BLaER1 (cell line): ENCODE measurements at regions not wholly inside any gene's neighbourhood (a gene's known extent, or its start where the extent isn't known, plus 50 kb on each side); places are given as distances from the start of the nearest gene placed in this dataset.
"Not testable (repeated sequence)": the region's sequence is repeated elsewhere in the genome, so short reads cannot be mapped to it uniquely, and the experiment has no call there.

ENCODE experiments used
- H3K27ac ChIP-seq: shearing (Covaris generic); formaldehyde crosslinking; 2 replicates; pipeline ENCODE4 v1.8.1; 2022
- H3K27me3 ChIP-seq: shearing (Covaris generic); formaldehyde crosslinking; 2 replicates; pipeline ENCODE4 v1.8.1; 2022
- H3K36me3 ChIP-seq: shearing (Covaris generic); formaldehyde crosslinking; 2 replicates; pipeline ENCODE4 v1.8.1; 2022
- H3K4me1 ChIP-seq: shearing (Covaris generic); formaldehyde crosslinking; 2 replicates; pipeline ENCODE4 v1.8.1; 2022
- H3K4me2 ChIP-seq: shearing (Covaris generic); formaldehyde crosslinking; 2 replicates; pipeline ENCODE4 v1.8.1; 2022
- H3K4me3 ChIP-seq: shearing (Covaris generic); formaldehyde crosslinking; 2 replicates; pipeline ENCODE4 v1.8.1; 2022
- H3K9ac ChIP-seq: shearing (Covaris generic); formaldehyde crosslinking; 2 replicates; pipeline ENCODE4 v1.8.1; 2022
- H3K9me3 ChIP-seq: shearing (Covaris generic); formaldehyde crosslinking; 2 replicates; pipeline ENCODE4 v1.8.1; 2022
- H4K20me1 ChIP-seq: shearing (Covaris generic); formaldehyde crosslinking; 2 replicates; pipeline ENCODE4 v1.8.1; 2022
- Cebpa-rat ChIP-seq: shearing (Covaris generic); IDR thresholded peaks from 2 replicates; pipeline ENCODE4 v1.8.1; 2022

- H3K4me3 ChIP-seq, result no peak overlapping the region
- H3K4me2 ChIP-seq, result no peak overlapping the region
- no peaks in the 10 kb centered on the region for H4K20me1 ChIP-seq
- no peak overlapping the region for H3K27ac ChIP-seq
- H3K4me1 ChIP-seq, result no peaks in the 10 kb centered on the region
- TF ChIP-seq Cebpa-rat, result no peak
- H3K9ac ChIP-seq, result no peak overlapping the region
- H3K36me3 ChIP-seq, result no peaks in the 10 kb centered on the region
- H3K9me3 ChIP-seq, result no peaks in the 10 kb centered on the region
- H3K27me3 ChIP-seq, result no peaks in the 10 kb centered on the region
Measured at GRCh38 chr4:14396183-14396582, 606.1 kb upstream of the CPEB2 start.

- Histone ChIP-seq H3K4me1 (no peaks in the 10 kb centered on the region), H3K36me3 (no peaks in the 10 kb centered on the region), H3K4me3 (no peak overlapping the region), H4K20me1 (no peaks in the 10 kb centered on the region), H3K9me3 (peaks cover 10% of the 10 kb centered on the region; the same call in 1 of the 2 replicates), H3K27me3 (no peaks in the 10 kb centered on the region), H3K4me2 (no peak overlapping the region), H3K27ac (no peak overlapping the region), H3K9ac (no peak overlapping the region)
- TF ChIP-seq Cebpa-rat, result no peak
Measured at GRCh38 chr4:14399848-14400247, 602.4 kb upstream of the CPEB2 start.

GRCh38 chr4:14400307-14400706, 602.0 kb upstream of the CPEB2 start:
- no peak overlapping the region for H3K4me2 ChIP-seq
- H3K9me3 ChIP-seq, result peaks cover 10% of the 10 kb centered on the region; the same call in 1 of the 2 replicates
- H3K27ac ChIP-seq, result no peak overlapping the region
- TF ChIP-seq Cebpa-rat, result no peak
- no peak overlapping the region for H3K9ac ChIP-seq
- H4K20me1 ChIP-seq, result no peaks in the 10 kb centered on the region
- H3K4me3 ChIP-seq, result no peak overlapping the region
- no peaks in the 10 kb centered on the region for H3K4me1 ChIP-seq
- no peaks in the 10 kb centered on the region for H3K27me3 ChIP-seq
- H3K36me3 ChIP-seq, result no peaks in the 10 kb centered on the region

GRCh38 chr4:14403132-14403531, 599.1 kb upstream of the CPEB2 start:
- Histone ChIP-seq H3K36me3 (no peaks in the 10 kb centered on the region), H3K27ac (no peak overlapping the region), H3K27me3 (no peaks in the 10 kb centered on the region), H3K4me3 (no peak overlapping the region), H3K9me3 (peaks cover 10% of the 10 kb centered on the region; the same call in 1 of the 2 replicates), H3K4me1 (no peaks in the 10 kb centered on the region), H3K4me2 (no peak overlapping the region), H4K20me1 (no peaks in the 10 kb centered on the region), H3K9ac (no peak overlapping the region)
- TF ChIP-seq Cebpa-rat, result no peak

DNA sequence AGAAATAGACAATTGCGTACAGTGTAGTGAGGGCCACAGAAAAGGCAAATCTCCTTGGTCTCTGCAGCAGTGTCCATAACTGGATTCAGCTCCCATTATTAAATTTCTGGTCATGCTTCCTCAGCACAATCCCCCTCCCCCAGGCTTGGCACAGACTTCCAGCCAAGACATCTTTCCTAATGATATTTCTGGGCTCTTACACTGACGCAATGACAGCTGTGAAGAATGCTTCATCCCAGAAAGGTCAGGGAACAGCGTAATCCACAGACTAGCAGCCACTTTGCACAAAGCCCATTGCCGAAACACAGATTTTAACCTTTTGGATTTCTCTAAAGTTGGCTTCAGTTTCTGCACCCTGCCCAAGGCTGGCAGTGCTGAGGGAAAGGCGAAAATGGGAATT, 597.6 kb upstream of the CPEB2 start:
- Histone ChIP-seq H3K9ac (no peak overlapping the region), H3K4me2 (no peak overlapping the region), H3K9me3 (peaks cover 10% of the 10 kb centered on the region; the same call in 1 of the 2 replicates), H3K36me3 (no peaks in the 10 kb centered on the region), H3K27me3 (no peaks in the 10 kb centered on the region), H3K4me3 (no peak overlapping the region), H3K27ac (no peak overlapping the region), H4K20me1 (no peaks in the 10 kb centered on the region), H3K4me1 (no peaks in the 10 kb centered on the region)
- TF ChIP-seq Cebpa-rat, result no peak

DNA sequence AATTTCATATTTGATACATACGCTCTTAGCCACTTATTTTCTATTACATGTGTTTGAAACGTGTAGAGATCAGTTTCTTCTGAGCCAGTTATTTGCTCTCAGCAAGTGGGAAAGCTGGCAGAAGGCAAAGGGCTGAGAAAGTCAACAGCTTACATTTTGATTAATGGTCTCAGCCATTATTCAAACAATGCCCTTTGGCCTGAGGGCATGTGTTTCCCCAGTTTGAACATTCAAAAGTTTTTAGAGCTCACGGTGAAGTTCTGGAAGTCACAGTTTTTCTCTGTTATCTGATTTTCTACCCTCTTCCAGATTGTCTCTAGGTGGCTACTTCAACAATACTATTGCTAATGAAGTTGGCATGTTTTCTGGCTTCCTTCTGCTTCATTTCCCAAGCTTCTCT, 591.8 kb upstream of the CPEB2 start:
- H3K4me3 ChIP-seq, result no peak overlapping the region
- H3K4me1 ChIP-seq, result no peaks in the 10 kb centered on the region
- H3K9me3 ChIP-seq, result no peaks in the 10 kb centered on the region
- no peaks in the 10 kb centered on the region for H4K20me1 ChIP-seq
- TF ChIP-seq Cebpa-rat, result no peak
- no peaks in the 10 kb centered on the region for H3K36me3 ChIP-seq
- H3K4me2 ChIP-seq, result no peak overlapping the region
- no peak overlapping the region for H3K27ac ChIP-seq
- no peak overlapping the region for H3K9ac ChIP-seq
- no peaks in the 10 kb centered on the region for H3K27me3 ChIP-seq

DNA sequence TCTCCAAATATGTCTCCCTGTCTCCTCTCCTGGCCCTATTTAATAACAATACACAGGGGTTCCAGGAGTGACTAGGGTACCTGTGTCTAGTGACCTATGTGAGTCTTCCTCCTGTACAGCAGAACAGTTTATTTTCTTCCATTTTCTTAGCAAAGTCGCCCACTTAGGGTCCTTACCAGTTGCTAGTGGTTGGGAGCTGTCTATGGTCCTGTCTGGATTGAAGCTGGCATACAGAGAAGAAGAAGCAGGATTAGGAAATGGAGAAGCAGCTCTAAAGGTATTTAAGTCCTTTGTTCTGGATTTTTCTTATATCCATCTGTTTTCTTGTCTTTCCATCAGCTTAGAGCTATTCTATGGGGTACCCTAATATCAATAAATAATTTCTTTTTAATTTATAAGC, 587.1 kb upstream of the CPEB2 start:
- Histone ChIP-seq H4K20me1 (no peaks in the 10 kb centered on the region), H3K4me2 (no peak overlapping the region), H3K4me1 (peaks cover 8% of the 10 kb centered on the region), H3K4me3 (no peak overlapping the region), H3K36me3 (no peaks in the 10 kb centered on the region), H3K27ac (no peak overlapping the region), H3K27me3 (no peaks in the 10 kb centered on the region), H3K9me3 (no peaks in the 10 kb centered on the region), H3K9ac (no peak overlapping the region)
- no peak for TF ChIP-seq Cebpa-rat

- Histone ChIP-seq H3K4me3 (no peak overlapping the region), H3K9me3 (no peaks in the 10 kb centered on the region), H3K4me1 (peaks cover 8% of the 10 kb centered on the region), H3K36me3 (no peaks in the 10 kb centered on the region), H3K27me3 (no peaks in the 10 kb centered on the region), H3K4me2 (no peak overlapping the region), H3K27ac (no peak overlapping the region), H4K20me1 (no peaks in the 10 kb centered on the region), H3K9ac (no peak overlapping the region)
- no peak for TF ChIP-seq Cebpa-rat
Measured at GRCh38 chr4:14419516-14419915, 582.8 kb upstream of the CPEB2 start.

DNA sequence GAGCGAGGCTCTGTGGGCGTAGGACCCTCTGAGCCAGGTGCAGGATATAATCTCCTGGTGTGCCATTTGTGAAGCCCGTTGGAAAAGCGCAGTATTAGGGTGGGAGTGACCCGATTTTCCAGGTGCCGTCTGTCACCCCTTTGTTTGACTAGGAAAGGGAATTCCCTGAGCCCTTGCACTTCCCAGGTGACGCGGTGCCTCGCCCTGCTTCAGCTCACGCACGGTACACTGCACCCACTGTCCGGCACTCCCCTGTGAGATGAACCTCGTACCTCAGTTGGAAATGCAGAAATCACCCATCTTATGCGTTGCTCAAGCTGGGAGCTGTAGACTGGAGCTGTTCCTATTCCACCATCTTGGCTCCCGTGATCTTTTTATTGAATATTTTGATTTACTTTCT, 576.0 kb upstream of the CPEB2 start:
- not testable (repeated sequence) for H3K4me3 ChIP-seq, H3K36me3 ChIP-seq, H3K9me3 ChIP-seq, H3K4me2 ChIP-seq, H3K27ac ChIP-seq, H3K27me3 ChIP-seq, H4K20me1 ChIP-seq, H3K9ac ChIP-seq, H3K4me1 ChIP-seq

- no peak overlapping the region for H3K9ac ChIP-seq
- no peak overlapping the region for H3K4me3 ChIP-seq
- H3K9me3 ChIP-seq, result no peaks in the 10 kb centered on the region
- H3K4me1 ChIP-seq, result no peaks in the 10 kb centered on the region
- no peak for TF ChIP-seq Cebpa-rat
- H3K36me3 ChIP-seq, result no peaks in the 10 kb centered on the region
- H4K20me1 ChIP-seq, result no peaks in the 10 kb centered on the region
- H3K27me3 ChIP-seq, result no peaks in the 10 kb centered on the region
- no peak overlapping the region for H3K27ac ChIP-seq
- no peak overlapping the region for H3K4me2 ChIP-seq
Measured at GRCh38 chr4:14428125-14428524, 574.2 kb upstream of the CPEB2 start.
